Activated CD4-positive, alpha-beta T cell treated with anti-CD3 and anti-CD28 coated beads, Interleukin-2, amount 10 ng/mL, durations not matched to agents 24 days and 14 days (primary cell): ENCODE measurements at regions not wholly inside any gene's neighbourhood (a gene's known extent, or its start where the extent isn't known, plus 50 kb on each side); places are given as distances from the start of the nearest gene placed in this dataset.
"Not testable (repeated sequence)": the region's sequence is repeated elsewhere in the genome, so short reads cannot be mapped to it uniquely, and the experiment has no call there.

ENCODE experiments used
- DNase-seq: peaks from one replicate; pipeline ENCODE4 v3.0.0; 2022
- H3K27ac Mint-ChIP-seq: one replicate; pipeline ENCODE4 v1.8.0; 2022; ENCODE audit warnings: mild to moderate bottlenecking, mixed read lengths
- H3K27me3 Mint-ChIP-seq: one replicate; pipeline ENCODE4 v1.8.0; 2022; ENCODE audit warnings: mixed read lengths
- H3K36me3 Mint-ChIP-seq: one replicate; pipeline ENCODE4 v1.8.0; 2022; ENCODE audit warnings: low read depth, mild to moderate bottlenecking, mixed read lengths
- H3K4me1 Mint-ChIP-seq: one replicate; pipeline ENCODE4 v1.8.0; 2021; ENCODE audit warnings: mixed read lengths
- H3K4me3 Mint-ChIP-seq: one replicate; pipeline ENCODE4 v1.8.0; 2022; ENCODE audit warnings: mild to moderate bottlenecking, moderate library complexity, mixed read lengths
- H3K9me3 Mint-ChIP-seq: one replicate; pipeline ENCODE4 v1.8.0; 2021; ENCODE audit warnings: mixed read lengths
- intact Hi-C: fragments of 100-400 bp; cut with micrococcal nuclease; formaldehyde crosslinking; loops from one replicate; pipeline ENCODE4 v1.15.1; 2023

DNA sequence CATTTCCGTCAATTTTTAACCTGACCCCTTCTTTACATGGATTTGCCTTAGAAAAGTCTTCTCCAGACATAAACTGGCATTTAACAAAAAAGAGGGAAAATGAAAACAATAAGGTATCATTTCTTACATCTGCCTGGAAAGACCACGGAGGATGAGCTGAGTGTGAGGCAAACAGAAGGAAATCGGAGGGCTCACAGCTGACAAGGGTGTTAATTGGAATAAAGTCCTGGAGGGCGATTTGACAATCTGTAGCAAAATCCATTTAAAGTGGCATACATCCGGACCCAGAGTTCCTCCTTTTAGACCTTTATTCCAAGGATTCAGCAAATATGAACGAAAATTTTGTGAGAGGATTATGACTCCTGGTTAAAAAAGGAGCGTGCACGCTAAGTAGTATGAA, 179.7 kb upstream of the COPS8 start:
- DNase-seq = no peak
- H3K36me3 Mint-ChIP-seq = no peaks in the 10 kb centered on the region
- no peaks in the 10 kb centered on the region for H3K9me3 Mint-ChIP-seq
- H3K27ac Mint-ChIP-seq = no peak overlapping the region
- no peak overlapping the region for H3K4me3 Mint-ChIP-seq
- intact Hi-C loops = no loop called here
- H3K4me1 Mint-ChIP-seq = no peaks in the 10 kb centered on the region
- peaks cover 2% of the 10 kb centered on the region for H3K27me3 Mint-ChIP-seq

DNA sequence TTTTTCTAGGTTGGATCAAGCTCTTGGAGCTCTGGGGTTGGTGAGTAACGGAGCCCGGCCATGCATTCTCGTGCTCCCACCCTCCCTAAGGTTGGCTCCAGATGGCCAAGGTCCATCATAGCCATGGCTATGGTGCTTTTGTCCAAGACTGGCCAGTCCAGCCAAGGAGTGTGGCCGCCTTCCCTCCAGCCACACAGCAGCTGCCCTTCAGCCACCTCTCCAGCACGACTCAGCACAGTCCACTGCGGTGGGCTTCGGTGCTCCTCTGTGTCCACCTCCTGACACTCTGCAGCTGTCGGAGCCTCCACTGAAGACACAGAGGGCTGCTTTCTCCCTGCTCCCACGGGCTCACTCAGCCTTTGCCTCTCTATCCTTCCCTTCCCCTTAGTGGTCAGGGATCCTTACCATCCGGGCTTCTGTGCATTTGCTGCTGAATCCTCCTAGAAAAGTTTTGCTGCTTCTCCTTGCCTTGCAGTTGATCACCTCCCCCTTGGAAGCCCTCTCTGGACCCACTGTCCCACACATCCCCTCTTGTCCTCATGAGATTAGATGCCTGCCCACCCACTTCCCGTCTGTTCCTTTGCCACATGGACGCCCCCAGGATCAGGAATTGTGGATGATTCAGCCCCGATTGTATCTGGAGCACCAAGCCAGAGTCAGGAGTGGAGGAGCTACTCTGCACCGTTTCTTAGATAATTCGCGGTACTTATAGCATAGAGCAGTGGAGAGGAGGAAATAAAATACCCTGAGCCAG, 177.1 kb upstream of the COPS8 start:
- Mint-ChIP-seq H3K27me3 (no peaks in the 10 kb centered on the region), H3K4me1 (no peaks in the 10 kb centered on the region), H3K4me3 (no peak overlapping the region), H3K9me3 (no peaks in the 10 kb centered on the region), H3K27ac (no peak overlapping the region), H3K36me3 (no peaks in the 10 kb centered on the region)
- intact Hi-C loops = no loop called here
- peak; percentile 45 for DNase-seq

DNA sequence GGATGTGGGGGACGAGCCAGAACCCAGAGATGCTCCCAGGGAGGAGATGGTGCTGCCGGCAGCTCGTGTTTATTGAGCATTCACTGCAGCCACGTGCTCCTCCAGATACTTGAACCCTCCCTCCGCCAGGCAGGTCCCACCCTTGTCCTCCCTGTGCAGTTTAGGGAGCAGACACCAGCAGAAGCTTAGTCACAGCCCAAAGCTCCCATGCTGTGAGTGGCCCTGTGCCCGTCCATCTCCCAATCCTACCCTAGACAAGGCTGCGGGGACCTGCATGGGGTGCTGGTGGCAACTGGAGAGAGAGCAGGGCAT, 176.5 kb upstream of the COPS8 start:
- DNase-seq = no peak
- no peak overlapping the region for H3K4me3 Mint-ChIP-seq
- no peak overlapping the region for H3K27ac Mint-ChIP-seq
- H3K36me3 Mint-ChIP-seq = no peaks in the 10 kb centered on the region
- no peaks in the 10 kb centered on the region for H3K4me1 Mint-ChIP-seq
- intact Hi-C loops = no loop called here
- no peaks in the 10 kb centered on the region for H3K9me3 Mint-ChIP-seq
- H3K27me3 Mint-ChIP-seq = no peaks in the 10 kb centered on the region

DNA sequence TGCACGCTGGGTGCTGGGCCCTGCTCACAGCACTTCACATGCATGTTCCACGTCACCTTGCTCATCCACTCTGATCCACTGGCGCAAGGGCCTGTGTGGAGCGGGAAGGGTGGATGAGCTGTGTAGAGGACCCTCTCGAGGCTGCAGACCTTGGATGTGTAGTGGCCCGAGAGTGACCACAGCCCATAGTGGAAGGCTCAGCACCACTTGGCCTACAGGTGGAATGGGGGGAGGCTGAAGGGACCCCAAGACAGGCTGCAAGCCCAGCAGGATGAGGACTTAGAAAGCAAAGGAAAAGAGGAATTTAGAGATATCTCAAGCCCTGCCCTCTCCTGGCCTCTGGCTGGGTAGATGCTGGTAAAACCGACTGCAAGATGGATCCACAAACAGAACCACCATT, 175.9 kb upstream of the COPS8 start:
- H3K36me3 Mint-ChIP-seq = no peaks in the 10 kb centered on the region

DNA sequence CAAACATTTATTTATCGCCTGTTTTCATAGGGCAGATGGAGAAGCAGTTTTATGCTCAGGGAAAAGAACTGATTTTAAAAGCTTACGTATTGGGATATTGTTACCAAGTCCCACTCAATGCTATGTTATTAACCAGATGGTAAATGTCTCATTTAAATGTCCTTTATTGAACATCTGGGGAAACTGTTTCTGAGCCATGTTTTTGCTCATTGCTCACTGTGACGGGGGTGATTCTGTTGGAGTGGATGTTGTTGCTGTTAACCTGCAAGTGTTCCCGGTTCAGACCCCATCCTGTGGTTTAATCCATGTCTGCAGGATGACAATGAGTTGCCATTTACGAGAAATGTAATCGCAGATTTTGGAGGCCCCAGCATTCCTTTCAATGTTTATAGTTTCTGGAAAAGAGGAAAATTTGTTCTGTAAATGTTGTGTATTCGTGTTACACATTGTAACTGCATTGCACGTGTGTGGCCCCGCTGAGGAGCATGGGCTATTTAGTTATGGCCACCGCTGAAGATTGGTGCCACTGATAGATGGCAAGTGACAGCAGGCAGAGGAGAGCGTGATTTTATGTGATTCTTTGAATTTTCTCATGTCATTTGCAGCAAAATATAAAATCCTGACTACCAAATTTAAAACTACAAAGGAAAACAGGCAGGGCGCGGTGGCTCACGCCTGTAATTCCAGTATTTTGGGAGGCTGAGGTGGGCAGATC, 174.8 kb upstream of the COPS8 start:
- Mint-ChIP-seq H3K27ac (no peak overlapping the region), H3K4me1 (no peaks in the 10 kb centered on the region), H3K36me3 (no peaks in the 10 kb centered on the region), H3K27me3 (no peaks in the 10 kb centered on the region), H3K4me3 (no peak overlapping the region), H3K9me3 (no peaks in the 10 kb centered on the region)
- peak; percentile 29 for DNase-seq
- intact Hi-C loops = no loop called here

More for the DNA sequence above, 175.9 kb upstream of the COPS8 start:
- H3K27ac Mint-ChIP-seq = no peak overlapping the region
- H3K4me3 Mint-ChIP-seq = no peak overlapping the region
- no peaks in the 10 kb centered on the region for H3K4me1 Mint-ChIP-seq
- no peaks in the 10 kb centered on the region for H3K9me3 Mint-ChIP-seq
- no peak for DNase-seq
- intact Hi-C loops = no loop called here
- H3K27me3 Mint-ChIP-seq = no peaks in the 10 kb centered on the region

DNA sequence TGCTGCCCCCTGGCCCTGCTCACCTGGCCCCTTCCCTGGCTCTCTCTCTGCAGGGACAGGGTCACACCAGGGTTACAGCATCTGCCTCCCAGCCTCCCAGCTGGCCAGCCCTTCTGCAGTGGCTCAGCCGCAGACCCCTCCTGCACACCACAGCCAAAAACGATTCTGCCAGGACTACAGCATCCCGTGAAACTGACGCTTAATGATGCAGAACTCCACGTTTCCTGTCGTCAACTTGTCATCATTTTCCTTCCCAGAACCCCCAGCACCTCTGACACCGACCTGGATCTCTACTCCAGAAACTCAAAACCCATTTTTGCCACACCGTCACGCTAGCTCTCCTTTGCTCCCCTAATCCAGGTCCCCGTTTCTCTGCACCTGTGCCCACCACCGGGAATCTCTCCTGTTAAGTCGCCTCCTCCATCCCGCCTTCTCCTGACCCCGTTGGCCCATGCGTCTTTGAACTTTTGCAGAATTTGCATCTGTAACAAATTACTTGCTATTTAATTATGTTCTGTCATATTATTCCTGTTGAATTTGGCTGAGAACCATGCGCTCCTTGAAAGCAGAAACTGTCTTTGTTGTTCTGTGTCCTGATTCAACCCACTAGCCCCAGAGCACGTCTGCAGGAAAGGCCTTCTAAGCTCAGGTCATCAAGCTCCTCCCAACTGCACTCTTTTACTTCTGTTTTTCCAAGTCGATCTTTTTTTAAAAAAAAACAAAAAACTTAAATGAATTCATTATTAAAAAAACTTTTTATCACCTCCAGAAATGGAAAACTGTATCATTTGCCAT, 173.2 kb upstream of the COPS8 start:
- Mint-ChIP-seq H3K9me3 (no peaks in the 10 kb centered on the region), H3K36me3 (no peaks in the 10 kb centered on the region), H3K27ac (no peak overlapping the region), H3K4me1 (no peaks in the 10 kb centered on the region), H3K4me3 (no peak overlapping the region), H3K27me3 (peaks cover 3% of the 10 kb centered on the region)
- no peak for DNase-seq
- intact Hi-C loops = no loop called here

DNA sequence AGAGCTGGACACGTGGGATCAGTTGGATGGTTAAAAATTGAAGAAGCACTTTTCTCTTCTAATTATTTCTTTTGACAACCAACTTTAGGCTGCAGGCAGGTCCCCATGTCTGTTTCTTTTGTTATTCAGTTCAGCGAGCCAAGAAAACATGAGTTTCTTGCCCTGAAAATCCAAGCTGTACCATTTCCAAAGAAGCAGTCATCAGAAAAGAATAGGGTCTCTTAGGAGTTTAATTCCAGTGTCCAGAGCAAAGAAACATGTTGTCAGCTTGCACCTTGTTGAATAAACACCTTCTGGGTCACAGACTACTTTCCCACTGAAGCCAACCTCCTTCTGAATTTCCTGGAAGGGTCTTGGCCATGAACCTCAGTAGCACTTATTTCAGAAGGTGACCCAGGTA, 170.5 kb upstream of the COPS8 start:
- intact Hi-C loops = no loop called here
- DNase-seq = no peak
- H3K4me1 Mint-ChIP-seq = no peaks in the 10 kb centered on the region
- peaks cover 3% of the 10 kb centered on the region for H3K27me3 Mint-ChIP-seq
- H3K9me3 Mint-ChIP-seq = no peaks in the 10 kb centered on the region
- H3K36me3 Mint-ChIP-seq = no peaks in the 10 kb centered on the region
- H3K27ac Mint-ChIP-seq = no peak overlapping the region
- no peak overlapping the region for H3K4me3 Mint-ChIP-seq

DNA sequence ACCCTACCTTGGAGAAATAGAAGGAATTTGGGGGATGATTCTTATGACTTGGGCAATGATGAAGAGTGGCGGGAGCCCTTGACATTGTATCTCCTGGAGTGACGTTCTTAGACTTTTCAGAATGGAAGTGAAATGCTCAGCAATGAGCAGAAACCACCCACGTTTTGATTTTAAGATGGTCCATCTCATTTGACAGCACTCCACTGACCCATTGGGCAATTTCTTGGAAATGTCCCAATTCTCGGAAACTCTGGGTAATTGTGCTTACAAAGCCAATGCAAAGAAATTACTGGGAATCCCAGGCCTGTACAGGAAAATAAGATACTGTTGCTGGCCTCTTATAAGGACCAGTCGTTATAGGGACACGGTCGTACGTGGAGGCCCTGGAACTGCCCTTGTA, 170.0 kb upstream of the COPS8 start:
- H3K27ac Mint-ChIP-seq = no peak overlapping the region
- intact Hi-C loops = no loop called here
- no peak overlapping the region for H3K4me3 Mint-ChIP-seq
- no peaks in the 10 kb centered on the region for H3K36me3 Mint-ChIP-seq
- no peaks in the 10 kb centered on the region for H3K9me3 Mint-ChIP-seq
- no peaks in the 10 kb centered on the region for H3K4me1 Mint-ChIP-seq
- H3K27me3 Mint-ChIP-seq = peaks cover 4% of the 10 kb centered on the region
- DNase-seq = no peak

DNA sequence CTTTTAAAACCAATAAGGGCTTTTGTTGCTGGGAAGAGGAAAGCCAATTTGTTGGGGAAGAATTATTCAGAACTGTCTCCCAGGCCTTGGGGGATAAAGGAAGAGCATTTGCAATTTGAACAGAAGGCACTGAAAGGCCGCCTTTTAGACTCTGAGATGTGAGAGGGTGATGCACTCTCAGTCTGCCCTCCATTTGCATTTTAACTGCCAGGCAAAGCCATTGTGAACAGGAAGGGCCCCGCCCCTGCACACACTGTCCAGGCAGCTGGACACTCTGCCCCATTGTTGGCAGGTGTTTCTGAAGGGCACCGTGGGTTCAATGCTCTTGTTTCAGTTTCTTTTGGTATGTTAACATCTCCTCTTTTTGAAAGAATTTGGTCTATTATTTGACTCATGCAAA, 169.5 kb upstream of the COPS8 start:
- Mint-ChIP-seq H3K27me3 (peaks cover 4% of the 10 kb centered on the region), H3K9me3 (no peaks in the 10 kb centered on the region)
- intact Hi-C loops = no loop called here

DNA sequence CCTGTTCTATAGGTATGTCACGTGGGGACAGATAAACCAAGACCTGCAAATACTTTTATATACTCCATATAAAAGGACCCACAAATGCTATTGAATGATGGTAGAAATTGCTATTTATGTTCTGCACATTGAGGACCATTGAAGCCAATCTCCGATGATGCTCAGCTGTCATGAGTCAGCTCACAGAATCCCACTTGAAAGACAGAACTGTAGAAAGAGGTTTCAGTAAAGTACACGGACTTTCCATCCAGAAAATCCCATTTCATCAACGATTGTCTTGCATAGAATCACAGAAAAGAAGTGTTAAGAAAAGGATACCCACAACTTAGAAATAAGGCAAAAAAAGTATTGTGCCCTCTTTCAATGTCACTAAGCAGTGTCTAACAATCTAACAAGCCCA, 169.0 kb upstream of the COPS8 start:
- DNase-seq = no peak
- H3K4me3 Mint-ChIP-seq = no peak overlapping the region
- no peaks in the 10 kb centered on the region for H3K4me1 Mint-ChIP-seq
- intact Hi-C loops = no loop called here
- H3K27me3 Mint-ChIP-seq = peaks cover 4% of the 10 kb centered on the region
- H3K27ac Mint-ChIP-seq = no peak overlapping the region
- H3K36me3 Mint-ChIP-seq = no peaks in the 10 kb centered on the region
- no peaks in the 10 kb centered on the region for H3K9me3 Mint-ChIP-seq

More for the DNA sequence above, 169.5 kb upstream of the COPS8 start:
- H3K27ac Mint-ChIP-seq = no peak overlapping the region
- H3K4me1 Mint-ChIP-seq = no peaks in the 10 kb centered on the region
- DNase-seq = no peak
- H3K36me3 Mint-ChIP-seq = no peaks in the 10 kb centered on the region
- H3K4me3 Mint-ChIP-seq = no peak overlapping the region

DNA sequence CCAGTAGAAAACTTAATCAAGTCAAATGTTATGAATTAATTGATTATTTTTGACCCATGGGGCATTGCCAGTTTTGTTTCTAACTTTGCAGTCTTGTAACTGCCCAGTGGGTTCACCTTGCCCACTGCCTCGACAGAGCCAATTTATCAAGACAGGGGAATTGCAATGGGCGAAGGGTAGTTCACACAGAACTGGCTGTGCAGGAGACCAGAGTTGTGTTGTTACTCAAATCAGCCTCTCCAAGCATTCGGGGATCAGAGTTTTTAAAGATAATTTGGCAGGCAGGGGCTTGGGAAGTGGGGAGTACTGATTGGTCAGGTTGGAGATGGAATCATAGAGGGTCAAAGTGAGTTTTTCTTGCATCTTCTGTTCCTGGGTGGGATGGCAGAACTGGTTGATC, 168.5 kb upstream of the COPS8 start:
- DNase-seq = no peak
- Mint-ChIP-seq H3K4me3 (no peak overlapping the region), H3K27ac (no peak overlapping the region), H3K27me3 (peaks cover 4% of the 10 kb centered on the region), H3K4me1 (no peaks in the 10 kb centered on the region), H3K36me3 (no peaks in the 10 kb centered on the region), H3K9me3 (no peaks in the 10 kb centered on the region)
- intact Hi-C loops = no loop called here

DNA sequence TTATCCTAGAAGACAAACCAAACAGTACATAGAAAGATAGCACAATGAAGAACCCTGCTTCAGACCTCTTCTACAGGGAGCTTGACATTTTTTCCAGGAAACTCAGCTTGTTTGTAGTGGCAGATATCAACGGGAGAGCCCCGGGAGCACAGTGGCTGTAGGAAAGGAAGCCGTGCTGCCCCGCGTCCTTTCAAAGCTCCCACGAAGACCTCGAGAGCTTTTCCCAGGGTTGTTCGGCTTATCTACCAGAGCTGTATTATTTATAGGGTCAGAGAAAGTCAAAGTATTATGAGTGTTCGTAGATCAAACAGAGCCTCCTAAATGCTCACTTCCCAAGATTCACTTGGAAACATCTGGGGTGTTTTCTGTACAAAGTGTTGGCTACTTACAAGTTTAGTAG, 167.1 kb upstream of the COPS8 start:
- no peaks in the 10 kb centered on the region for H3K36me3 Mint-ChIP-seq
- DNase-seq = no peak
- no peaks in the 10 kb centered on the region for H3K9me3 Mint-ChIP-seq
- intact Hi-C loops = no loop called here
- peaks cover 4% of the 10 kb centered on the region for H3K27me3 Mint-ChIP-seq
- H3K4me1 Mint-ChIP-seq = no peaks in the 10 kb centered on the region
- no peak overlapping the region for H3K4me3 Mint-ChIP-seq
- H3K27ac Mint-ChIP-seq = no peak overlapping the region

DNA sequence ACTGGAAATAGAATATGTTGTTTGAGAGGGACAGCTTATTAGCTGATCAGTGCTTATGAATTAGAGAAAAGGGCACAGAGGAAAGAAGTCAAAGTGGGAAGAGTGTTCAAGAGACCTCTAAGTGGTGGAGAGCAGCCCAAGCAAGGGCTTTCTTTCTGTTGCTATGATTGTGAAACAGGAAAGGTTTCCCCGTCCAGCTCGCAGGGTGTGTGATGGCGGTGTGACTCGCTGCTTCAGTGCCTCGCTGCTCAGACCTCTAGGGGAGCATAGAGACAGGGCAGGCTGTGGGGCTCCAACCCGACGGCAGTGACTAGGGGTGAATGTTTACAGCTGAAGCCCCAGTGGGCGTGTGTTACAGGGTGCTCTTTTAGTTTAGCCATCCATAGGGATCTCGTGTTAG, 166.5 kb upstream of the COPS8 start:
- Mint-ChIP-seq H3K27me3 (peaks cover 8% of the 10 kb centered on the region), H3K4me3 (no peak overlapping the region), H3K4me1 (no peaks in the 10 kb centered on the region), H3K36me3 (no peaks in the 10 kb centered on the region), H3K9me3 (no peaks in the 10 kb centered on the region), H3K27ac (no peak overlapping the region)
- intact Hi-C loops = no loop called here
- no peak for DNase-seq

DNA sequence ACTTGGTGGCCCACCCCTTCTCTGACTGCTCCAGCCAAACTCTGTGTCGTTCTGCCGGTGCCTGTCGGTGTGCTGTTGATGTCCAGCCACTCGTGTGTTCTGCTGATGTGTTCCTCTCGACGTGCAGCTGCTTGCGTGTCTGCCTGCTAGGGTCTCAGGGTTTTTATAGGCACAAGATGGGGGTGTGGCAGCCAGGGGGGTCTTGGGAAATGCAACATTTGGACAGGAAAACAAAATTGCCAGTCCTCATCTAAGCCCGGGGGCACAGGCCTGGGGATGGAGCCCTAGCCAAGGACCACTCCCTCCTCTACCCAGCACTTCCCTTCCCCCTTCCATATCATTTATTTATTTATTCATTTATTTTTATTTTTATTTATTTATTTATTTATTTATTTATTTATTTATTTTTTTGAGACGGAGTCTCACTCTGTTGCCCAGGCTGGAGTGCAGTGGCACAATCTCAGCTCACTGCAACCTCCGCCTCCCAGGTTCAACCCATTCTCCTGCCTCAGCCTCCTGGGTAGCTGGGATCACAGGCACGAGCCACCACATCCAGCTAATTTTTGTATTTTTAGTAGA, 165.8 kb upstream of the COPS8 start:
- H3K9me3 Mint-ChIP-seq, H3K36me3 Mint-ChIP-seq, intact Hi-C loops, H3K27me3 Mint-ChIP-seq, H3K4me3 Mint-ChIP-seq, H3K4me1 Mint-ChIP-seq, DNase-seq, H3K27ac Mint-ChIP-seq: not testable (repeated sequence)
